ENCODE measurements at regions not wholly inside any gene's neighbourhood (a gene's known extent, or its start where the extent isn't known, plus 50 kb on each side); places are given as distances from the start of the nearest gene placed in this dataset.

- H4K8ac ChIP-seq (ENCODE audit: low read depth, low read length), result no peak overlapping the region
- H3K4me1 ChIP-seq (ENCODE audit: control insufficient read depth in 1 of 2, insufficient read depth in 2 of 2, low read length in 2 of 2), result no peaks in the 10 kb centered on the region
- H3K79me2 ChIP-seq (ENCODE audit: control insufficient read depth, insufficient read depth, low read length, poor library complexity), result no peaks in the 10 kb centered on the region
- H3K18ac ChIP-seq (ENCODE audit: low read length), result no peak overlapping the region
- H3K9me3 ChIP-seq (ENCODE audit: insufficient read depth, low read depth, low read length), result no peaks in the 10 kb centered on the region
- no peaks in the 10 kb centered on the region for H3K79me1 ChIP-seq (ENCODE audit: low read length)
- H3K14ac ChIP-seq (ENCODE audit: low read length), result no peak overlapping the region
- H3K9ac ChIP-seq (ENCODE audit: low read length), result no peak overlapping the region
- no CpG with 5 or more reads among the region's 27 CpGs for WGBS (ENCODE audit: extremely low coverage, insufficient coverage, insufficient read length)
- H4K91ac ChIP-seq (ENCODE audit: low read depth, low read length), result no peak overlapping the region
- no peak overlapping the region for H2AFZ ChIP-seq (ENCODE audit: insufficient read depth, low read length, poor library complexity)
- H2AK5ac ChIP-seq (ENCODE audit: low read length), result no peak overlapping the region
- no peak overlapping the region for H2BK5ac ChIP-seq (ENCODE audit: low read depth, low read length, poor library complexity)
- no peak overlapping the region for H3K4ac ChIP-seq (ENCODE audit: low read depth, low read length)
- no peak for DNase-seq
- no peak overlapping the region for H4K12ac ChIP-seq (ENCODE audit: low read depth, low read length)
- H2BK12ac ChIP-seq (ENCODE audit: low read length), result no peak overlapping the region
- H3K23ac ChIP-seq (ENCODE audit: low read length), result no peak overlapping the region
- no peak overlapping the region for H2BK120ac ChIP-seq (ENCODE audit: insufficient read depth, low read length, poor library complexity)
- no peaks in the 10 kb centered on the region for H3K36me3 ChIP-seq (ENCODE audit: control insufficient read depth in 1 of 2, insufficient read depth in 2 of 2, low read length in 2 of 2)
- no peak overlapping the region for H3K4me3 ChIP-seq (ENCODE audit: low read depth, low read length)
- H3K27me3 ChIP-seq (ENCODE audit: insufficient read depth, low read length), result no peaks in the 10 kb centered on the region
- H3K27ac ChIP-seq (ENCODE audit: low read depth, low read length), result no peak overlapping the region
- H3K4me2 ChIP-seq (ENCODE audit: low read length), result no peak overlapping the region
Measured at GRCh38 chrX:79530310-79531108, 163.4 kb upstream of the ITM2A start.

GRCh38 chrX:79524642-79525041 is 157.5 kb upstream of the ITM2A start:
- Histone ChIP-seq H3K23ac (ENCODE audit: low read length) (no peak overlapping the region), H4K91ac (ENCODE audit: low read depth, low read length) (no peak overlapping the region), H3K79me2 (ENCODE audit: control insufficient read depth, insufficient read depth, low read length, poor library complexity) (no peaks in the 10 kb centered on the region), H3K9me3 (ENCODE audit: insufficient read depth, low read depth, low read length) (no peaks in the 10 kb centered on the region), H2AK5ac (ENCODE audit: low read length) (no peak overlapping the region), H3K4ac (ENCODE audit: low read depth, low read length) (no peak overlapping the region), H3K4me2 (ENCODE audit: low read length) (no peak overlapping the region), H3K79me1 (ENCODE audit: low read length) (no peaks in the 10 kb centered on the region), H3K18ac (ENCODE audit: low read length) (no peak overlapping the region), H4K8ac (ENCODE audit: low read depth, low read length) (no peak overlapping the region), H4K12ac (ENCODE audit: low read depth, low read length) (no peak overlapping the region), H2BK5ac (ENCODE audit: low read depth, low read length, poor library complexity) (no peak overlapping the region), H3K4me3 (ENCODE audit: low read depth, low read length) (no peak overlapping the region), H2AFZ (ENCODE audit: insufficient read depth, low read length, poor library complexity) (no peak overlapping the region), H2BK120ac (ENCODE audit: insufficient read depth, low read length, poor library complexity) (no peak overlapping the region), H3K14ac (ENCODE audit: low read length) (no peak overlapping the region), H3K9ac (ENCODE audit: low read length) (no peak overlapping the region), H3K27ac (ENCODE audit: low read depth, low read length) (no peak overlapping the region), H3K27me3 (ENCODE audit: insufficient read depth, low read length) (no peaks in the 10 kb centered on the region), H3K4me1 (ENCODE audit: control insufficient read depth in 1 of 2, insufficient read depth in 2 of 2, low read length in 2 of 2) (no peaks in the 10 kb centered on the region), H2BK12ac (ENCODE audit: low read length) (no peak overlapping the region), H3K36me3 (ENCODE audit: control insufficient read depth in 1 of 2, insufficient read depth in 2 of 2, low read length in 2 of 2) (no peaks in the 10 kb centered on the region)
- WGBS (ENCODE audit: extremely low coverage, insufficient coverage, insufficient read length), result no CpG with 5 or more reads among the region's 2 CpGs
- peak in 1 of 2 donors; percentile 14 for DNase-seq

- no peak for DNase-seq
- H4K91ac ChIP-seq (ENCODE audit: low read depth, low read length), result no peak overlapping the region
- no peaks in the 10 kb centered on the region for H3K27me3 ChIP-seq (ENCODE audit: insufficient read depth, low read length)
- H3K23ac ChIP-seq (ENCODE audit: low read length), result no peak overlapping the region
- H3K14ac ChIP-seq (ENCODE audit: low read length), result no peak overlapping the region
- no peak overlapping the region for H3K4me3 ChIP-seq (ENCODE audit: low read depth, low read length)
- no peaks in the 10 kb centered on the region for H3K79me1 ChIP-seq (ENCODE audit: low read length)
- no peaks in the 10 kb centered on the region for H3K36me3 ChIP-seq (ENCODE audit: control insufficient read depth in 1 of 2, insufficient read depth in 2 of 2, low read length in 2 of 2)
- H3K18ac ChIP-seq (ENCODE audit: low read length), result no peak overlapping the region
- no peaks in the 10 kb centered on the region for H3K79me2 ChIP-seq (ENCODE audit: control insufficient read depth, insufficient read depth, low read length, poor library complexity)
- no peak overlapping the region for H2BK12ac ChIP-seq (ENCODE audit: low read length)
- no peak overlapping the region for H2AK5ac ChIP-seq (ENCODE audit: low read length)
- no peak overlapping the region for H3K4me2 ChIP-seq (ENCODE audit: low read length)
- H2BK120ac ChIP-seq (ENCODE audit: insufficient read depth, low read length, poor library complexity), result no peak overlapping the region
- H4K8ac ChIP-seq (ENCODE audit: low read depth, low read length), result no peak overlapping the region
- no peak overlapping the region for H3K27ac ChIP-seq (ENCODE audit: low read depth, low read length)
- no peak overlapping the region for H2BK5ac ChIP-seq (ENCODE audit: low read depth, low read length, poor library complexity)
- H3K9ac ChIP-seq (ENCODE audit: low read length), result no peak overlapping the region
- no peak overlapping the region for H2AFZ ChIP-seq (ENCODE audit: insufficient read depth, low read length, poor library complexity)
- no peaks in the 10 kb centered on the region for H3K9me3 ChIP-seq (ENCODE audit: insufficient read depth, low read depth, low read length)
- no peaks in the 10 kb centered on the region for H3K4me1 ChIP-seq (ENCODE audit: control insufficient read depth in 1 of 2, insufficient read depth in 2 of 2, low read length in 2 of 2)
- H3K4ac ChIP-seq (ENCODE audit: low read depth, low read length), result no peak overlapping the region
- WGBS (ENCODE audit: extremely low coverage, insufficient coverage, insufficient read length), result no CpG with 5 or more reads among the region's 7 CpGs
- no peak overlapping the region for H4K12ac ChIP-seq (ENCODE audit: low read depth, low read length)
Measured at GRCh38 chrX:79515529-79515928, 148.4 kb upstream of the ITM2A start.

GRCh38 chrX:79511799-79512198 is 144.7 kb upstream of the ITM2A start:
- H3K23ac ChIP-seq (ENCODE audit: low read length), result no peak overlapping the region
- no peak overlapping the region for H3K4me3 ChIP-seq (ENCODE audit: low read depth, low read length)
- H4K12ac ChIP-seq (ENCODE audit: low read depth, low read length), result no peak overlapping the region
- no peaks in the 10 kb centered on the region for H3K4me1 ChIP-seq (ENCODE audit: control insufficient read depth in 1 of 2, insufficient read depth in 2 of 2, low read length in 2 of 2)
- H4K91ac ChIP-seq (ENCODE audit: low read depth, low read length), result no peak overlapping the region
- no peaks in the 10 kb centered on the region for H3K27me3 ChIP-seq (ENCODE audit: insufficient read depth, low read length)
- H2AFZ ChIP-seq (ENCODE audit: insufficient read depth, low read length, poor library complexity), result no peak overlapping the region
- WGBS (ENCODE audit: extremely low coverage, insufficient coverage, insufficient read length), result no CpG with 5 or more reads among the region's 1 CpG
- no peaks in the 10 kb centered on the region for H3K36me3 ChIP-seq (ENCODE audit: control insufficient read depth in 1 of 2, insufficient read depth in 2 of 2, low read length in 2 of 2)
- no peak overlapping the region for H3K27ac ChIP-seq (ENCODE audit: low read depth, low read length)
- no peak overlapping the region for H2BK5ac ChIP-seq (ENCODE audit: low read depth, low read length, poor library complexity)
- no peak overlapping the region for H2BK12ac ChIP-seq (ENCODE audit: low read length)
- no peak overlapping the region for H4K8ac ChIP-seq (ENCODE audit: low read depth, low read length)
- no peak overlapping the region for H2AK5ac ChIP-seq (ENCODE audit: low read length)
- H3K4me2 ChIP-seq (ENCODE audit: low read length), result no peak overlapping the region
- H3K9ac ChIP-seq (ENCODE audit: low read length), result no peak overlapping the region
- H3K14ac ChIP-seq (ENCODE audit: low read length), result no peak overlapping the region
- no peak overlapping the region for H2BK120ac ChIP-seq (ENCODE audit: insufficient read depth, low read length, poor library complexity)
- H3K4ac ChIP-seq (ENCODE audit: low read depth, low read length), result no peak overlapping the region
- no peak overlapping the region for H3K18ac ChIP-seq (ENCODE audit: low read length)
- H3K79me1 ChIP-seq (ENCODE audit: low read length), result no peaks in the 10 kb centered on the region
- H3K9me3 ChIP-seq (ENCODE audit: insufficient read depth, low read depth, low read length), result no peaks in the 10 kb centered on the region
- no peak for DNase-seq
- no peaks in the 10 kb centered on the region for H3K79me2 ChIP-seq (ENCODE audit: control insufficient read depth, insufficient read depth, low read length, poor library complexity)

Data from trophoblast cell (in vitro differentiated cells and primary cell).